GM23338 (cell line): ENCODE measurements at regions not wholly inside any gene's neighbourhood (a gene's known extent, or its start where the extent isn't known, plus 50 kb on each side); places are given as distances from the start of the nearest gene placed in this dataset.

ENCODE experiments used
- ATAC-seq: fragments of 200-7000 bp; cut with Tn5 transposase; 3 replicates; pipeline ENCODE4 v1.9.1; 2020
- DNase-seq: peaks from one replicate; pipeline ENCODE4 v3.0.0-alpha.2; 2015; ENCODE audit warnings: low spot score
- H2AFZ ChIP-seq: fragments of 200-600 bp; sonication (generic); 2 replicates; pipeline ENCODE4 v1.8.0; 2016; ENCODE audit warnings: antibody characterized with exemption, mild to moderate bottlenecking, moderate library complexity
- H3F3A ChIP-seq: fragments of 200-600 bp; sonication (generic); replicated peaks from 2 replicates; pipeline ENCODE4 v1.8.0; 2017; ENCODE audit warnings: antibody characterized with exemption, mixed run types, low read depth
- H3K27ac ChIP-seq: fragments of 200-600 bp; sonication (generic); 2 replicates; pipeline ENCODE4 v1.6.1; 2016; ENCODE audit warnings: low read depth
- H3K27me3 ChIP-seq: fragments of 200-600 bp; sonication (generic); 2 replicates; pipeline ENCODE4 v1.8.0; 2016; ENCODE audit warnings: mild to moderate bottlenecking, mixed run types, moderate library complexity; ENCODE audit not compliant: insufficient read depth
- H3K36me3 ChIP-seq: fragments of 200-600 bp; sonication (generic); 2 replicates; pipeline ENCODE4 v1.8.0; 2016; ENCODE audit warnings: mild to moderate bottlenecking; ENCODE audit not compliant: insufficient read depth
- H3K4me1 ChIP-seq: fragments of 200-600 bp; sonication (generic); 2 replicates; pipeline ENCODE4 v1.8.0; 2016; ENCODE audit warnings: mild to moderate bottlenecking, moderate library complexity; ENCODE audit not compliant: insufficient read depth
- H3K4me2 ChIP-seq: fragments of 200-600 bp; sonication (generic); 2 replicates; pipeline ENCODE4 v1.7.1; 2017; ENCODE audit warnings: mixed run types
- H3K4me3 ChIP-seq: fragments of 200-600 bp; sonication (generic); 2 replicates; pipeline ENCODE4 v1.6.1; 2016; ENCODE audit warnings: mixed run types
- H3K79me2 ChIP-seq: fragments of 200-600 bp; sonication (generic); replicated peaks from 2 replicates; pipeline ENCODE4 v1.8.0; 2017; ENCODE audit warnings: mild to moderate bottlenecking; ENCODE audit not compliant: insufficient read depth
- H3K9me2 ChIP-seq: fragments of 200-600 bp; sonication (generic); 2 replicates; pipeline ENCODE4 v1.8.0; 2017; ENCODE audit not compliant: insufficient read depth
- H4K20me1 ChIP-seq: fragments of 200-600 bp; sonication (generic); replicated peaks from 2 replicates; pipeline ENCODE4 v1.8.0; 2017; ENCODE audit warnings: mild to moderate bottlenecking; ENCODE audit not compliant: insufficient read depth
- H3K27ac Mint-ChIP-seq: 2 replicates; pipeline ENCODE4 v1.8.0; 2020; ENCODE audit warnings: inconsistent platforms, mild to moderate bottlenecking, moderate library complexity, mixed read lengths
- H3K27me3 Mint-ChIP-seq: 3 replicates; pipeline ENCODE4 v1.8.0; 2022; ENCODE audit warnings: low read depth, mild to moderate bottlenecking, moderate library complexity, mixed read lengths, inconsistent platforms; ENCODE audit not compliant: insufficient read depth, poor library complexity
- H3K36me3 Mint-ChIP-seq: 3 replicates; pipeline ENCODE4 v1.8.0; 2021; ENCODE audit warnings: low read depth, mild to moderate bottlenecking, inconsistent platforms, moderate library complexity, mixed read lengths
- H3K4me1 Mint-ChIP-seq: 3 replicates; pipeline ENCODE4 v1.8.0; 2020; ENCODE audit warnings: mild to moderate bottlenecking, inconsistent platforms, mixed read lengths
- H3K4me3 Mint-ChIP-seq: 3 replicates; pipeline ENCODE4 v1.8.0; 2021; ENCODE audit warnings: moderate library complexity, mild to moderate bottlenecking, inconsistent platforms, mixed read lengths
- H3K9me3 Mint-ChIP-seq: 3 replicates; pipeline ENCODE4 v1.8.0; 2020; ENCODE audit warnings: moderate library complexity, mild to moderate bottlenecking, inconsistent platforms, mixed read lengths
- CREB1 ChIP-seq: fragments of 250-450 bp; sonication (Bioruptor Pico); IDR thresholded peaks from 2 replicates; pipeline ENCODE4 v1.5.0; 2020; ENCODE audit warnings: low read depth, mild to moderate bottlenecking, moderate library complexity
- EZH2 ChIP-seq: fragments of 200-600 bp; sonication (generic); IDR thresholded peaks from one replicate; pipeline ENCODE4 v1.8.0; 2017; ENCODE audit warnings: antibody characterized with exemption, mild to moderate bottlenecking, low read depth; ENCODE audit not compliant: unreplicated experiment
- EZH2phosphoT487 ChIP-seq: fragments of 200-600 bp; sonication (generic); IDR thresholded peaks from one replicate; pipeline ENCODE4 v1.8.1; 2018; ENCODE audit warnings: antibody characterized with exemption; ENCODE audit not compliant: unreplicated experiment
- JUNB ChIP-seq: IDR thresholded peaks from one replicate; pipeline ENCODE4 v1.6.1; 2016; ENCODE audit warnings: antibody characterized with exemption; ENCODE audit not compliant: unreplicated experiment
- NANOG ChIP-seq: IDR thresholded peaks from 2 replicates; pipeline ENCODE4 v1.6.1; 2016; ENCODE audit warnings: antibody characterized with exemption, borderline replicate concordance
- POLR2AphosphoS5 ChIP-seq: IDR thresholded peaks from 2 replicates; pipeline ENCODE4 v1.6.1; 2016; ENCODE audit warnings: antibody characterized with exemption, low read depth
- STAT1 ChIP-seq: IDR thresholded peaks from one replicate; pipeline ENCODE4 v1.6.1; 2016; ENCODE audit warnings: antibody characterized with exemption; ENCODE audit not compliant: unreplicated experiment
- ZNF114 ChIP-seq: fragments of 250-450 bp; sonication (Bioruptor Pico); IDR thresholded peaks from 2 replicates; pipeline ENCODE4 v1.5.0; 2020; ENCODE audit warnings: mild to moderate bottlenecking, moderate library complexity
- ZNF331 ChIP-seq: fragments of 250-450 bp; sonication (Bioruptor Pico); IDR thresholded peaks from 2 replicates; pipeline ENCODE4 v1.5.0; 2020; ENCODE audit warnings: low read depth, mild to moderate bottlenecking, moderate library complexity
- TF ChIP-seq, protein P1 (sequence below): IDR thresholded peaks from 2 replicates; pipeline ENCODE4 v1.6.1; 2016; ENCODE audit warnings: antibody characterized with exemption
- TF ChIP-seq, protein P2 (sequence below): fragments of 250-450 bp; sonication (Bioruptor Pico); IDR thresholded peaks from 2 replicates; pipeline ENCODE4 v1.5.0; 2020; ENCODE audit warnings: mild to moderate bottlenecking, moderate library complexity
- TF ChIP-seq, protein P3 (sequence below), 2 experiments: fragments of 200-600 bp in 1 of 2; sonication (generic) in 1 of 2; conservative IDR thresholded peaks; 2 replicates each; pipeline versions ENCODE4 v1.5.1 to v1.6.1; 2016 to 2017; ENCODE audit warnings: antibody characterized with exemption in 2 of 2, low read depth in 2 of 2, mild to moderate bottlenecking in 2 of 2, moderate library complexity in 1 of 2

DNA sequence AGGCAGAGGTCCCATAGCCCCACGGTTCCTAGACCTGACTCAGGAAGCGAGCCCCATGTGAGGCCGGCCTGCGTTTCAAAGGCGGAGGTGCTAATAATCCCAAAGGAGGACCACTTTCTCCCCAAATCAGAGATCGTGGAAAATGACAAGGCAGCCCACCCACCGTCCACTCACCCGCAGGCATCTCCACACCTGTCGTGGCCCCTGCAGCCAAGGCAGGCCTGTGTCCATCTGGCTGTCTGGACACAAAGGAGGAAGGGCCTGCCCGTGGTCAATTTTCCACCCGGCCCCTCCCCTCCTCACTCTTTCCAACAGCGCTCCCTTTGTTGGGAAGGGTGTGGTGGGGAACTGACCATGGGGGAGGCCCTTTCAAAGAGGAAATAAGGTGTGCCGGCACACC, 125.3 kb upstream of the TMEM132D start:
- H3K9me2 ChIP-seq: no peaks in the 10 kb centered on the region; the same call in 1 of the 2 replicates
- no peaks in the 10 kb centered on the region for H3K79me2 ChIP-seq
- ATAC-seq (no peak), DNase-seq (no peak)
- no peak overlapping the region for H3K4me3 Mint-ChIP-seq
- no peaks in the 10 kb centered on the region for H3K27me3 ChIP-seq
- H3F3A ChIP-seq: no peaks in the 10 kb centered on the region
- TF ChIP-seq EZH2 (no peak), ZNF114 (CRISPR knock-in tag) (no peak), ZNF331 (no peak)
- TF ChIP-seq, protein P1, sequence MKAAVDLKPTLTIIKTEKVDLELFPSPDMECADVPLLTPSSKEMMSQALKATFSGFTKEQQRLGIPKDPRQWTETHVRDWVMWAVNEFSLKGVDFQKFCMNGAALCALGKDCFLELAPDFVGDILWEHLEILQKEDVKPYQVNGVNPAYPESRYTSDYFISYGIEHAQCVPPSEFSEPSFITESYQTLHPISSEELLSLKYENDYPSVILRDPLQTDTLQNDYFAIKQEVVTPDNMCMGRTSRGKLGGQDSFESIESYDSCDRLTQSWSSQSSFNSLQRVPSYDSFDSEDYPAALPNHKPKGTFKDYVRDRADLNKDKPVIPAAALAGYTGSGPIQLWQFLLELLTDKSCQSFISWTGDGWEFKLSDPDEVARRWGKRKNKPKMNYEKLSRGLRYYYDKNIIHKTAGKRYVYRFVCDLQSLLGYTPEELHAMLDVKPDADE: no peak
- H2AFZ ChIP-seq: no peak overlapping the region
- H3K27ac Mint-ChIP-seq: no peak overlapping the region
- peaks cover 52% of the 10 kb centered on the region for H3K36me3 Mint-ChIP-seq
- H3K27me3 Mint-ChIP-seq: peaks cover 3% of the 10 kb centered on the region
- no peaks in the 10 kb centered on the region for H3K4me1 ChIP-seq
- no peaks in the 10 kb centered on the region for H3K36me3 ChIP-seq
- no peaks in the 10 kb centered on the region for H4K20me1 ChIP-seq
- no peaks in the 10 kb centered on the region for H3K4me1 Mint-ChIP-seq
- no peak overlapping the region for H3K4me2 ChIP-seq
- no peak overlapping the region for H3K27ac ChIP-seq
- peaks cover 100% of the 10 kb centered on the region for H3K9me3 Mint-ChIP-seq
- no peak overlapping the region for H3K4me3 ChIP-seq

DNA sequence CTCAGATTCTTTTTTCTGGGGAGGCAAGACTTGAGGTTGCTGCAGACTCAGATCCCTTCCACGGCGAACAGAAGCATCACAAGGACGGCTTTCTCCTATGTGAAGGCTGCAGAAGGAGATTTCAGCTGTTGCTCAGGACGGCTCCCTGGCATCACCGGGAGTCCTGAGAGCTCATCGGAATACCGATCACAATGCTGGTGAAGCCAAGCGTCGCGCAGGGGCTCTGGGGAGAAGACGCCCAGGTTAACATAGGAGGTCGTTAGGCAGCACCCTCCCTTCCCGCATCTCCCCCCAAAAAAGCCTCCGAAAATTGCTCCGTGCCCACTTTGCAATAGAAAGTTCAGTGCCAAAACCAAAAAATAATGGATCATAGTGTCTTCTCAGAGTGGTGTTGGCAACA, 127.2 kb upstream of the TMEM132D start:
- Mint-ChIP-seq H3K4me3 (no peak overlapping the region), H3K27me3 (peaks cover 3% of the 10 kb centered on the region), H3K4me1 (no peaks in the 10 kb centered on the region), H3K9me3 (peaks cover 100% of the 10 kb centered on the region), H3K36me3 (peaks cover 60% of the 10 kb centered on the region), H3K27ac (no peak overlapping the region)
- Histone ChIP-seq H3K36me3 (no peaks in the 10 kb centered on the region), H3F3A (no peaks in the 10 kb centered on the region), H3K9me2 (no peaks in the 10 kb centered on the region; the same call in 1 of the 2 replicates), H3K27ac (no peak overlapping the region), H3K4me1 (no peaks in the 10 kb centered on the region), H3K27me3 (no peaks in the 10 kb centered on the region), H3K4me2 (no peak overlapping the region), H2AFZ (no peak overlapping the region), H3K4me3 (no peak overlapping the region), H4K20me1 (no peaks in the 10 kb centered on the region), H3K79me2 (no peaks in the 10 kb centered on the region)
- no peak for ATAC-seq
- no peak for DNase-seq
- TF ChIP-seq, protein P2, sequence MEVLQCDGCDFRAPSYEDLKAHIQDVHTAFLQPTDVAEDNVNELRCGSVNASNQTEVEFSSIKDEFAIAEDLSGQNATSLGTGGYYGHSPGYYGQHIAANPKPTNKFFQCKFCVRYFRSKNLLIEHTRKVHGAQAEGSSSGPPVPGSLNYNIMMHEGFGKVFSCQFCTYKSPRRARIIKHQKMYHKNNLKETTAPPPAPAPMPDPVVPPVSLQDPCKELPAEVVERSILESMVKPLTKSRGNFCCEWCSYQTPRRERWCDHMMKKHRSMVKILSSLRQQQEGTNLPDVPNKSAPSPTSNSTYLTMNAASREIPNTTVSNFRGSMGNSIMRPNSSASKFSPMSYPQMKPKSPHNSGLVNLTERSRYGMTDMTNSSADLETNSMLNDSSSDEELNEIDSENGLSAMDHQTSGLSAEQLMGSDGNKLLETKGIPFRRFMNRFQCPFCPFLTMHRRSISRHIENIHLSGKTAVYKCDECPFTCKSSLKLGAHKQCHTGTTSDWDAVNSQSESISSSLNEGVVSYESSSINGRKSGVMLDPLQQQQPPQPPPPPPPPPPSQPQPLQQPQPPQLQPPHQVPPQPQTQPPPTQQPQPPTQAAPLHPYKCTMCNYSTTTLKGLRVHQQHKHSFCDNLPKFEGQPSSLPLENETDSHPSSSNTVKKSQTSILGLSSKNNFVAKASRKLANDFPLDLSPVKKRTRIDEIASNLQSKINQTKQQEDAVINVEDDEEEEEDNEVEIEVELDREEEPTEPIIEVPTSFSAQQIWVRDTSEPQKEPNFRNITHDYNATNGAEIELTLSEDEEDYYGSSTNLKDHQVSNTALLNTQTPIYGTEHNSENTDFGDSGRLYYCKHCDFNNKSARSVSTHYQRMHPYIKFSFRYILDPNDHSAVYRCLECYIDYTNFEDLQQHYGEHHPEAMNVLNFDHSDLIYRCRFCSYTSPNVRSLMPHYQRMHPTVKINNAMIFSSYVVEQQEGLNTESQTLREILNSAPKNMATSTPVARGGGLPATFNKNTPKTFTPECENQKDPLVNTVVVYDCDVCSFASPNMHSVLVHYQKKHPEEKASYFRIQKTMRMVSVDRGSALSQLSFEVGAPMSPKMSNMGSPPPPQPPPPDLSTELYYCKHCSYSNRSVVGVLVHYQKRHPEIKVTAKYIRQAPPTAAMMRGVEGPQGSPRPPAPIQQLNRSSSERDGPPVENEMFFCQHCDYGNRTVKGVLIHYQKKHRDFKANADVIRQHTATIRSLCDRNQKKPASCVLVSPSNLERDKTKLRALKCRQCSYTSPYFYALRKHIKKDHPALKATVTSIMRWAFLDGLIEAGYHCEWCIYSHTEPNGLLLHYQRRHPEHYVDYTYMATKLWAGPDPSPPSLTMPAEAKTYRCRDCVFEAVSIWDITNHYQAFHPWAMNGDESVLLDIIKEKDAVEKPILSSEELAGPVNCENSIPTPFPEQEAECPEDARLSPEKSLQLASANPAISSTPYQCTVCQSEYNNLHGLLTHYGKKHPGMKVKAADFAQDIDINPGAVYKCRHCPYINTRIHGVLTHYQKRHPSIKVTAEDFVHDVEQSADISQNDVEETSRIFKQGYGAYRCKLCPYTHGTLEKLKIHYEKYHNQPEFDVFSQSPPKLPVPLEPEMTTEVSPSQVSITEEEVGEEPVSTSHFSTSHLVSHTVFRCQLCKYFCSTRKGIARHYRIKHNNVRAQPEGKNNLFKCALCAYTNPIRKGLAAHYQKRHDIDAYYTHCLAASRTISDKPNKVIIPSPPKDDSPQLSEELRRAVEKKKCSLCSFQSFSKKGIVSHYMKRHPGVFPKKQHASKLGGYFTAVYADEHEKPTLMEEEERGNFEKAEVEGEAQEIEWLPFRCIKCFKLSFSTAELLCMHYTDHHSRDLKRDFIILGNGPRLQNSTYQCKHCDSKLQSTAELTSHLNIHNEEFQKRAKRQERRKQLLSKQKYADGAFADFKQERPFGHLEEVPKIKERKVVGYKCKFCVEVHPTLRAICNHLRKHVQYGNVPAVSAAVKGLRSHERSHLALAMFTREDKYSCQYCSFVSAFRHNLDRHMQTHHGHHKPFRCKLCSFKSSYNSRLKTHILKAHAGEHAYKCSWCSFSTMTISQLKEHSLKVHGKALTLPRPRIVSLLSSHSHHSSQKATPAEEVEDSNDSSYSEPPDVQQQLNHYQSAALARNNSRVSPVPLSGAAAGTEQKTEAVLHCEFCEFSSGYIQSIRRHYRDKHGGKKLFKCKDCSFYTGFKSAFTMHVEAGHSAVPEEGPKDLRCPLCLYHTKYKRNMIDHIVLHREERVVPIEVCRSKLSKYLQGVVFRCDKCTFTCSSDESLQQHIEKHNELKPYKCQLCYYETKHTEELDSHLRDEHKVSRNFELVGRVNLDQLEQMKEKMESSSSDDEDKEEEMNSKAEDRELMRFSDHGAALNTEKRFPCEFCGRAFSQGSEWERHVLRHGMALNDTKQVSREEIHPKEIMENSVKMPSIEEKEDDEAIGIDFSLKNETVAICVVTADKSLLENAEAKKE: no peak
- TF ChIP-seq JUNB (no peak), STAT1 (no peak), NANOG (no peak), ZNF114 (CRISPR knock-in tag) (no peak), EZH2 (no peak), CREB1 (CRISPR knock-in tag) (no peak), EZH2phosphoT487 (no peak), POLR2AphosphoS5 (no peak)
- TF ChIP-seq, protein P3, sequence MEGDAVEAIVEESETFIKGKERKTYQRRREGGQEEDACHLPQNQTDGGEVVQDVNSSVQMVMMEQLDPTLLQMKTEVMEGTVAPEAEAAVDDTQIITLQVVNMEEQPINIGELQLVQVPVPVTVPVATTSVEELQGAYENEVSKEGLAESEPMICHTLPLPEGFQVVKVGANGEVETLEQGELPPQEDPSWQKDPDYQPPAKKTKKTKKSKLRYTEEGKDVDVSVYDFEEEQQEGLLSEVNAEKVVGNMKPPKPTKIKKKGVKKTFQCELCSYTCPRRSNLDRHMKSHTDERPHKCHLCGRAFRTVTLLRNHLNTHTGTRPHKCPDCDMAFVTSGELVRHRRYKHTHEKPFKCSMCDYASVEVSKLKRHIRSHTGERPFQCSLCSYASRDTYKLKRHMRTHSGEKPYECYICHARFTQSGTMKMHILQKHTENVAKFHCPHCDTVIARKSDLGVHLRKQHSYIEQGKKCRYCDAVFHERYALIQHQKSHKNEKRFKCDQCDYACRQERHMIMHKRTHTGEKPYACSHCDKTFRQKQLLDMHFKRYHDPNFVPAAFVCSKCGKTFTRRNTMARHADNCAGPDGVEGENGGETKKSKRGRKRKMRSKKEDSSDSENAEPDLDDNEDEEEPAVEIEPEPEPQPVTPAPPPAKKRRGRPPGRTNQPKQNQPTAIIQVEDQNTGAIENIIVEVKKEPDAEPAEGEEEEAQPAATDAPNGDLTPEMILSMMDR (conservative IDR thresholded peaks at IDR 0.05; ENCODE audit: low read depth in 2 of 2): no peak
